Peyer's patch (tissue), 4 donors: ENCODE measurements at regions not wholly inside any gene's neighbourhood (a gene's known extent, or its start where the extent isn't known, plus 50 kb on each side); places are given as distances from the start of the nearest gene placed in this dataset.

Experiments
- DNase-seq, 3 donors: peaks; one replicate each; pipeline ENCODE4 v3.0.0-alpha.2; 2017 to 2019
- H3K27ac ChIP-seq, 4 donors: fragments of 200-600 bp; sonication (generic); one replicate each; pipeline ENCODE4 v1.5.1; 2016 to 2019
- H3K27me3 ChIP-seq, 2 donors: fragments of 200-600 bp; sonication (generic); one replicate each; pipeline ENCODE4 v1.5.1; 2019
- H3K36me3 ChIP-seq, 3 donors: fragments of 200-600 bp; sonication (generic); one replicate each; pipeline ENCODE4 v1.5.1; 2016 to 2019
- H3K4me1 ChIP-seq, 4 donors: fragments of 200-600 bp; sonication (generic); one replicate each; pipeline ENCODE4 v1.5.1; 2016 to 2019
- H3K4me3 ChIP-seq, 4 donors: fragments of 200-600 bp; sonication (generic); 1 replicate in 3 of 4; 2 replicates in 1 of 4; pipeline ENCODE4 v1.5.1; 2016 to 2019; ENCODE audit warnings: mild to moderate bottlenecking in 1 of 4
- H3K9me3 ChIP-seq, 4 donors: fragments of 200-600 bp; sonication (generic); one replicate each; pipeline ENCODE4 v1.5.1; 2016 to 2019; ENCODE audit warnings: mild to moderate bottlenecking in 1 of 4
- POLR2A ChIP-seq, 2 donors: fragments of 450-650 bp; IDR thresholded peaks; one replicate each; pipeline ENCODE4 v1.5.1; 2017; ENCODE audit warnings: antibody characterized with exemption in 2 of 2, mild to moderate bottlenecking in 2 of 2, moderate library complexity in 2 of 2
- TF ChIP-seq, protein P1 (sequence below), 6 experiments: fragments of 450-650 bp in 4 of 6; fragments of 200-600 bp in 2 of 6; sonication (generic) in 1 of 6; IDR thresholded peaks; one replicate each; pipeline ENCODE4 v1.5.1; 2017 to 2019; ENCODE audit warnings: antibody characterized with exemption in 6 of 6, mild to moderate bottlenecking in 3 of 6, moderate library complexity in 1 of 6

DNA sequence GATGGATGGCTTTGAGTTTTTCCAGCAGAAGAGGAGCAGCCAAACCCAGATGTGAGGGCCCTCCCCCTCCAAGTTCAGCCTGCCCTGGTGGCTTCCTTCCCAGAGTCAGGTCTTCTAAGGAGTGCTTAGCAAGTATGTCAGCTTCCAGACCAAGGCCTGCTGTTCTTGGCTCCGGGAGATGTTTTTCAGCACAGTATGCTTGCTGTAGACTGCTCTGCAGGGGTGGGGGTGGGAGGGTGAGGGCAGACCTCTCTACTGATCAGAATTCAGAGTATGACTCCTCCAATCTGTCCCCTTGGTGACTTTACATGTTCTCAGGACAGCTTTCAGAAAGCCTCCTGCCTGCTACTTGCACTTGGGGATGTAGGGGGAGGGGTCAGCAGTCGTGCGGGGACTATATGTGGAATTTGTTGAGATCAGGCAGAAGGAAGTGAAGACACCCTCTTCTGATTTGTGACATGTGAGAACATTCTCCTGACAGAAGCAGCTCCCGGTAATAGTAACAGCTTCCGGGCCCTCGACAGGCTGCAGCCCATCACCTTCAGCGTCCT is 516.4 kb upstream of the ZMIZ1 start:
- Histone ChIP-seq H3K27ac (peak overlapping the region in 1 of 4 donors; percentile 65), H3K36me3 (no peaks in the 10 kb centered on the region), H3K9me3 (no peaks in the 10 kb centered on the region), H3K27me3 (no peaks in the 10 kb centered on the region), H3K4me1 (peaks cover 0 to 23% (median 0%) of the 10 kb centered on the region in 4 donors), H3K4me3 (no peak overlapping the region)
- no peak for TF ChIP-seq POLR2A (IDR thresholded peaks at IDR 0.05)
- TF ChIP-seq, protein P1, sequence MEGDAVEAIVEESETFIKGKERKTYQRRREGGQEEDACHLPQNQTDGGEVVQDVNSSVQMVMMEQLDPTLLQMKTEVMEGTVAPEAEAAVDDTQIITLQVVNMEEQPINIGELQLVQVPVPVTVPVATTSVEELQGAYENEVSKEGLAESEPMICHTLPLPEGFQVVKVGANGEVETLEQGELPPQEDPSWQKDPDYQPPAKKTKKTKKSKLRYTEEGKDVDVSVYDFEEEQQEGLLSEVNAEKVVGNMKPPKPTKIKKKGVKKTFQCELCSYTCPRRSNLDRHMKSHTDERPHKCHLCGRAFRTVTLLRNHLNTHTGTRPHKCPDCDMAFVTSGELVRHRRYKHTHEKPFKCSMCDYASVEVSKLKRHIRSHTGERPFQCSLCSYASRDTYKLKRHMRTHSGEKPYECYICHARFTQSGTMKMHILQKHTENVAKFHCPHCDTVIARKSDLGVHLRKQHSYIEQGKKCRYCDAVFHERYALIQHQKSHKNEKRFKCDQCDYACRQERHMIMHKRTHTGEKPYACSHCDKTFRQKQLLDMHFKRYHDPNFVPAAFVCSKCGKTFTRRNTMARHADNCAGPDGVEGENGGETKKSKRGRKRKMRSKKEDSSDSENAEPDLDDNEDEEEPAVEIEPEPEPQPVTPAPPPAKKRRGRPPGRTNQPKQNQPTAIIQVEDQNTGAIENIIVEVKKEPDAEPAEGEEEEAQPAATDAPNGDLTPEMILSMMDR (IDR thresholded peaks at IDR 0.05): no peak
- DNase-seq: no peak

DNA sequence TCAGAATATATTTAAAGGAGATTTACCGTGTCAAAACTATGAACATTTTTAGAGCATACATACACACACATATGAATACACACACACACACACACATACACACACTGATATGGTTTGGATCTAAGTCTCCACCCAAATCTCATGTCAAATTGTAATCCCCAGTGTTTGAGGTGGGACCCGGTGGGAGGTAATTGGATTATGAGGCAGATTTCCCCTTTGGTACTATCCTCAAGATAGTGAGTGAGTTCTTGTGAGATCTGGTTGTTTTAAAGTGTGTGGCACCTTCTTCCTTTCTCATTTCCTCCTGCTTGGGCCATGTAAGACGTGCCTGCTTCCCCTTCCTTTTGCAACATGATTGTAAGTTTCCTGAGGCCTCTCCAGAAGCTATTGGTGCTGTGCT is 515.0 kb upstream of the ZMIZ1 start:
- H3K27ac ChIP-seq: no peak overlapping the region
- no peaks in the 10 kb centered on the region for H3K27me3 ChIP-seq
- H3K4me3 ChIP-seq: no peak overlapping the region
- peaks cover 0 to 23% (median 0%) of the 10 kb centered on the region in 4 donors for H3K4me1 ChIP-seq
- H3K9me3 ChIP-seq: no peaks in the 10 kb centered on the region
- H3K36me3 ChIP-seq: no peaks in the 10 kb centered on the region
- no peak for TF ChIP-seq POLR2A (IDR thresholded peaks at IDR 0.05)
- TF ChIP-seq, protein P1 (IDR thresholded peaks at IDR 0.05): no peak
- no peak for DNase-seq

DNA sequence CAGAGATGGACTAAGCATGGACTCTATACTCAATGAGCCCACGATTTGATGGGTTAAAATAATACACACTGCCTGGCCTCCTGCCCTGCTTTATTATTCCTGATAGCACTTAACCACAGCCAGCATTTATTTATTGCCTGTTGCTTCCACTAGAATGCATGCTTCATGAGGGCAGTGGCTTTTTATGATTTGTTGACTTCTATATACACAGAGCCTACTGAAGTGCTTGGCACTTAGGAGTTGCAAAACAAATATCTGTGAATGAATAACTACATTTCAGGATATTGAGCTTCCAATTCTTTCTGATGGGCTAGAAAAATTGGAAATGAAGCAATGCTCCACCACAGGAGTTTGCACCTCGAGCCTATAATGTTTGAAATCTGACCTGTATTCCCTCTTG is 513.6 kb upstream of the ZMIZ1 start:
- no peaks in the 10 kb centered on the region for H3K27me3 ChIP-seq
- TF ChIP-seq POLR2A (IDR thresholded peaks at IDR 0.05): no peak
- TF ChIP-seq, protein P1 (IDR thresholded peaks at IDR 0.05): no peak
- no peak for DNase-seq
- no peaks in the 10 kb centered on the region for H3K9me3 ChIP-seq
- no peaks in the 10 kb centered on the region for H3K36me3 ChIP-seq
- H3K27ac ChIP-seq: no peak overlapping the region
- no peak overlapping the region for H3K4me3 ChIP-seq
- peaks cover 0 to 23% (median 0%) of the 10 kb centered on the region in 4 donors for H3K4me1 ChIP-seq

DNA sequence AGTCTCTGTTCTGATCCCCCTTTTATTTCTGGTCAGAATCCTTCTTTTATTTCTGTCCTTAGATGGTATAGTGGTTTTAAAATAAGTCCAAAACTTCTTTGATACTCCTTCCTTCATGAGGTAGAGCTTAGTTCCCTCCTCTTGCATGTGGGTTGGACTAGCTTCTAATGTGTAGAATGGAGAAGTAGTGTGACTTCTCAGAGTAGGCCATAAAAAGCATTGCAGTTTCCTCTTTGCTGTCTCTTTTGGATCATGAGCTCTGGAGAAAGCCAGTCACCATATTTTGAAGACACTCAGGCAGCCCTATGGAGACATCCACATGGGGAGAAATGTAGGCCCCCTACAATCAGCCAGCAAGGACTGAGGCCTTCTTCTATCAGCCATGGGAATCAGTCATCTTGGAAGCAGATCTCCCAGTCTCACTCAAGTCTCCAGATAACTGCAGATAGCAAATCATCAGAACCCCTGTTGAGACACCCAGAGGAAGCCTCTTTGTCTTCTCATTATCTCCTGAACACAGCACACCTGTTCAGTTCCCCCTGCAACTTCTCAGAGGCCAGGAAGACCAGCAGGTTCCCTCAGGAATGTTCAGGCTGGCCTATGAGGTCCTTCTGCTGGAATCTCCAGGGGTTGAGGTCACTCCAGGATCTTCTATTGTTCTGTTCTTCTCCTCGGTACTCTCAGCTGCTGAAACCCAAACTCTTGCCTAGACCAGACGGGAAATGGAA is 511.9 kb upstream of the ZMIZ1 start:
- H3K36me3 ChIP-seq: no peaks in the 10 kb centered on the region
- no peak overlapping the region for H3K27ac ChIP-seq
- DNase-seq: no peak
- TF ChIP-seq, protein P1 (IDR thresholded peaks at IDR 0.05): no peak
- no peak for TF ChIP-seq POLR2A (IDR thresholded peaks at IDR 0.05)
- no peak overlapping the region for H3K4me3 ChIP-seq
- no peaks in the 10 kb centered on the region for H3K27me3 ChIP-seq
- peaks cover 0 to 10% (median 0%) of the 10 kb centered on the region in 4 donors for H3K4me1 ChIP-seq
- no peaks in the 10 kb centered on the region for H3K9me3 ChIP-seq

DNA sequence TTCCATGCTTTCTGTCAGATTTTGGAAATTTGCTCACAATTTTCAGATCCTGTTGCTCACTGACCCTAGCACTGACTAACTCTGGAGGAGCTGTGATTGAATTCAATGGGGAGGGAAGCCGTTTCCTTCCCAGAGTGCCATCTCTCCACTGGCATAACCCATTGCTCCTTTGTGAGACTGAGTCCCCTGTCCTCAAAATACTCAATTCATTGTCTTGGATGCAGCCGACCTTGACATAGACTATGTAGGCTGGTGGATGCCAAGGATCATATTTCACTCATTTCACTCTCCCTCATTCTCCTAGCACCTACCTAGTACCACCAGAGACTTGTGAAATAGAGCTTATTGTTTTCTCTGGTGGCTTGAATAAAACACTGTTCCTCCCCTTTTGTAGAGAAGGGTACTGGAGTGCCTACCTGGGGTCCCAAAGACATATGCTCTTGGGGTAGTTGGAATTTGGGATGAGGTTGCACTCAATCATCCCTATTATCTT is 511.3 kb upstream of the ZMIZ1 start:
- Histone ChIP-seq H3K27ac (no peak overlapping the region), H3K4me3 (no peak overlapping the region), H3K27me3 (no peaks in the 10 kb centered on the region), H3K4me1 (peaks cover 0 to 5% (median 0%) of the 10 kb centered on the region in 4 donors), H3K9me3 (no peaks in the 10 kb centered on the region), H3K36me3 (no peaks in the 10 kb centered on the region)
- DNase-seq: no peak
- TF ChIP-seq, protein P1 (IDR thresholded peaks at IDR 0.05): no peak
- no peak for TF ChIP-seq POLR2A (IDR thresholded peaks at IDR 0.05)
